GM19239 (cell line): ENCODE measurements at regions not wholly inside any gene's neighbourhood (a gene's known extent, or its start where the extent isn't known, plus 50 kb on each side); places are given as distances from the start of the nearest gene placed in this dataset.

ENCODE experiments used
- DNase-seq: peaks from one replicate; pipeline ENCODE4 v3.0.0; 2011; ENCODE audit warnings: low spot score; ENCODE audit not compliant: insufficient read length
- FAIRE-seq: peaks from 2 replicates; lab custom pipeline; 2011; peaks lifted over from hg19 to GRCh38; lab: Jason Lieb, UNC

DNA sequence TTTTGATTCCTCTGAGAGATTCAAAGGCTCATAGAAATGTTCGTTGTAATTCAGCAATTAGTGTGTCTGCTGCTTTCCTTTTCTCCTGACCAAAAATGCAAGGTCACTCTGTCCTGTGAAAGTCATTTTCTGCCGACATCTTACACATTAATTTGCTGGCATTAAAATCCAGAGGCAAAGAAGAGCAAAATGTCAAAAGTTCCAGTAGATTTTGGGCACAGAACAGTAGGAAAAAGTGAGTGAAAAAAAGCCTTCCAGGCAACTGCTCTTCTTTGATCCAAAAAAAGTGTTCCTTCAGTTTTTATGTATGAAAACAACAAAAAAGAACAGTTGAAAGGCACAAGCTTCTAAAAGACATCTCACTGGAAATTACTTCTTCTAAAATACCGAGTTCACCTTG lies 413.8 kb downstream of the FOXO1 start:
- FAIRE-seq (no peak), DNase-seq (no peak)

GRCh38 chr13:40254394-40254793 lies 412.0 kb downstream of the FOXO1 start:
- DNase-seq, result no peak
- no peak for FAIRE-seq

DNA sequence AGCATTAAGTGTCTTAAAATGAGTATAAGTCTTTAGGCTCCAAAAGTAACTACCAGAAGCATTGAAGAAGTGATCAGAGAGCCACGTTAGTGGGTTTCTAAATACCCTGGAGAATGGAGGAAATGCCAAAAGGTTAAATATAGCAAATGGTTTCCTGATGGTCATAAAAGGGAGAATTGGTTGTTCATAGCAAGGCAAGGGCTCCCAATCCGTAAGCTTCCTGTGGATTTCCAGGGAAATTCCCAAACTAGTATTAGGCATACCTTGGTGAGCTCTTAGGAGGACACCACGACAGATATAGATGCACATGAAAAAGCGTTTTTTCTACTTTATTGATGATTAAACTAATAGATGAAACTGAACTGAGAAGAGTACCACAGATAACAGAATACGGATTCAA lies 410.9 kb downstream of the FOXO1 start:
- FAIRE-seq (no peak), DNase-seq (no peak)

GRCh38 chr13:40259899-40260298 lies 406.5 kb downstream of the FOXO1 start:
- no peak for DNase-seq
- FAIRE-seq, result no peak

- no peak for FAIRE-seq
- DNase-seq, result no peak
These were observed 405.1 kb downstream of the FOXO1 start for GRCh38 chr13:40261336-40261735.

- FAIRE-seq (no peak), DNase-seq (no peak)
These were observed 404.5 kb downstream of the FOXO1 start for GRCh38 chr13:40261947-40262346.

DNA sequence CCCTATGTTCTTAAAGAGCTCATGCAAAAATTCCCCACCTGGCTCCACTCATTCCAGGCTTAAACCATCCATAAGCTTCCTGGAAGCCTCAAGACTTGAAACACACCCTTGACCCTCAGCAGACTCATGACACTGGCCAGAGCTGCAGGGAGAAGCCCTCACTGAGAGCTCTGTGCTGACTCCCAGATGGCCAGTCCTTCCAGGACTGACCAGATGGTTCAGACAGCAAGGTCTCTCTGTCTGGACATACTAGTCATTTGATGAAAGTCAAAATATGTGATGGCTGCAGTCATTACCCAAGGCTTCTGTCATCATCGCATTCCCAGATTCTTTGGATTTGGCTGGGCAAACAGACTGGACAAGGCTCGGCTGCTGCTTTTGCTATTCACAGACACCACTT lies 397.4 kb downstream of the FOXO1 start:
- DNase-seq, result no peak
- no peak for FAIRE-seq

DNA sequence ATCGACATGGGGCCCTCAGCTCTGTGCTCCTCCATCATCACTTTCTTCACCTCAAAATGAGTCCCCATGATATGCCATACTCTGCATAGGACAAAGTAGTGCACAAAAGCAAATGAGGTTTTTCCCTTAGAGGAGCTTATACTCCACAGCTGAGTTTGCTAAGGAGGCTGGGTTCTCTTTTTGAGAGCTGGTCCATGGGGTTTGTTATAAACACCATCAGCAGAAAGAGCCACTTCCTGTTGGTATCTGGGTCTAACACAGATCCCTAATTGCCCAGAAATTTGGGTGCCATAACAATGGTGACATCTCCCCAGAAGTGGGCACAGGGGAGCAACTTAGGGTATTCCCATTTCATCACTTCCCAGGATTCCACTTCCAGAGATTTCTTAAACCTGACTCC lies 395.7 kb downstream of the FOXO1 start:
- FAIRE-seq (no peak), DNase-seq (no peak)

GRCh38 chr13:40271271-40271885 lies 395.1 kb downstream of the FOXO1 start:
- FAIRE-seq, result no peak
- no peak for DNase-seq

DNA sequence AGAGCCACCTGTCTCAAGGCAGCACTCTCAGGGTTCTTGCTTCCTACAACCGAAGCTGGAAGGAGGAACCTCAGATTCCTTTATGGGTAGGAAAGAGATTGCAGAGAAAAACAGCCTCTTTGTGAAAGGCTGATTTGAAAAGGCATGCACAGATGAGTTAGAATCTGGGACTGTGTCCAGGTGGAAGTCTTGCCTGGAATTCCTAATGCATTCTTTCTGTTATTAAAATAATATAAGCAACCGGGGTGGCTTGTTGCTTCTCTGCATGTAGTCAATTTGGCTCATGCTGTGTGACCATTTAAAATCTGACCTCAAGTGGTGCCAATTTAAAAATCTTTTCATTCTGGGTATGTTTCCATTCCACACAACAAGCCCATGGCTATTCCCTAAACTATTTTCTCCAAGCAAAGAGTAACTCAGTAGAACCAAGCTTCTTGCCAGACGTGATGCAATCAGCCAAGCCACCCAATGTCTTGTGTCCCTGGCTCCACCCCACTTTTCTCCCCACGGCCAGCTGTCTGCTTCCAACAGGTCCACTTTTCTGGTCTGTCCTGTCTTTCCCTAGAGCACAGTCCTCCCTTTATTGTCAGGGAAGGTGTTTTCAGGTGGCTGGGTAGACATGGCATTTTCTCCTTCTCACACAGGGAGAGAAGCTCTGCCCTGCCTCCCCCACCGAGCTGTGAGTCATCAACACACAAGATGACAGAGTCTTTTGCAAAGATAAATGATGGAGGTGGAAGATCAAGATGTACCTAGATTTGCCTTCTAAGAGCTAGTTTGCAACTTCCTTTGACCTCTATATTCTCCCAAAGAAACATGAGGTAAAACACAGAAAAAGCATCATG lies 394.3 kb downstream of the FOXO1 start:
- FAIRE-seq (no peak), DNase-seq (no peak)

- FAIRE-seq, result no peak
- no peak for DNase-seq
These were observed 393.7 kb downstream of the FOXO1 start for GRCh38 chr13:40272776-40273139.

- DNase-seq (no peak), FAIRE-seq (no peak)
These were observed 393.0 kb downstream of the FOXO1 start for GRCh38 chr13:40273253-40274025.

DNA sequence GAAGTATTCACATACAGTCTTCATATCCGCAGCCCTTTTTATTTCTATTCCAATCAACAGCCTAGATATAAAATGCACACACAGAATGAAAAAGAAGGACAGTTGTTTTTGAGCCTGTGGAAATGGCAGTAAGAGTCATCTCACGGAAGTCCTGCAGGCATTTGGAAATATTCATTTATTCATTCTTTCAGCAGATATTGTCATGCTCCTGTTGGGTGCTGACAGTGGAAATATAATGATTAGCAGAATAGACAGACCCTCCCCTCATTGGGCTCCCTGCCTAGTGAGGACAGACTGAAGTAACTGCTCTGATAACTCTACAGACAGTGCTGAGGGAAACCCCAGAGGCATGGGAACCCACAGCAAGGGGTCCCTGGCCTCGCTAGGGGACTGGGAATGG lies 392.3 kb downstream of the FOXO1 start:
- FAIRE-seq (no peak), DNase-seq (no peak)

GRCh38 chr13:40275155-40275554 lies 391.3 kb downstream of the FOXO1 start:
- FAIRE-seq (no peak), DNase-seq (no peak)

DNA sequence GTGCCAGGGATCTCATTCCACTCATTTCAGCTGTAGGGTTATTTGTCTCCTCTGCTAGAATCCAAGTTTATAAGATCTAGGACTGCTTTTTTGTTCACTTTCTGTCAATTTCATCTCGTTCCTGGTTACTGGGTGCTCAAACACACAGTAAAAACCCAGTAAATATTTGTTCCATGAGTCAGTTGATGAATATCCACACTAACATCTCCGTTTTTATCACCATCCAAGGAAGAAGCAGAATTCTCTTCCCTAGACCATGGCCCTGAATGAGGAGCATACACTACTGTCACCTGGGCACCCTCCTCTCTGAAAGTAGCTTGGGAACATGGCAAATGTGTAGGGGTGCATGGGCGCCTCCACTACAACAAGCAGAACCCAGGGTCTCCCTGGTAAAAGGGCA lies 390.8 kb downstream of the FOXO1 start:
- FAIRE-seq (no peak), DNase-seq (no peak)

- no peak for FAIRE-seq
- no peak for DNase-seq
These were observed 382.8 kb downstream of the FOXO1 start for GRCh38 chr13:40283666-40284065.

DNA sequence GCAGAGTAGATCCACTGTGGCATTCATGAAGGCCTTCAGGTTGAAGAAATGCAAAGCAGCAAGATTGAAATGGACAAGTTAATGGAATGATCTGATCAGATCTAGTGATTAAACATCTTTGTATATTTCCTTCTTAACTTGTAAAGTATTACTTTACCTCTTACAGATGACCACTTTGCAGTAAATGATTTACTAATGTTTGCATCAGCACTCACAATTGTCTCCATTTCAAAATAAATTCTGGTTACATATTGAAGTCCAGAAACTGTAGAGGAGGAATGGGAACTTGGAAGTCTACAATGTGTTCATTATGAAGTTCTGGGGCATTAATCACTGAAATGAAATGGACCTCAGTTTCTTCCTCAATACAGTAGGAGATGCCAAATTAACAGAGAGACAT lies 380.8 kb downstream of the FOXO1 start:
- FAIRE-seq (no peak), DNase-seq (no peak)

DNA sequence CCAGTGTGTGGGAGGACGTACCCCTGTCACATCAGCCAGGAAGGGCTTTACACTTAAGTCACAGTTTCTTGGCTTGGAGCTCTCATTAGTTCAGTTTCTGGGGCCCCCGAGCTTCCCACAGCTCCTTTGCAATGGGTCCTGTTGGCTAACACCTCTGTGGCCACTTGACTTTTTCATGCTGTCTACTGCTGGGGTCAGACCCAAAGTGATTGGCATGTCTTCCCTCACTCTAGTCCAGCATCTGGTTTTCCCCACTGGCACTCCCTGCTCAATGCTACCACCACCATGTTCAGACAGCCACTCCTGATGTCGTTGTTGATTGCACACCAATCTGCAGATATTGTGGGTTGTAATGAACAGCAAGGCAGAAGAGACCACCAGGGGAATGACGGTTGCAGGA lies 379.0 kb downstream of the FOXO1 start:
- DNase-seq (no peak), FAIRE-seq (no peak)

GRCh38 chr13:40288259-40288658 lies 378.2 kb downstream of the FOXO1 start:
- FAIRE-seq (no peak), DNase-seq (no peak)

- FAIRE-seq (no peak), DNase-seq (no peak)
These were observed 375.7 kb downstream of the FOXO1 start for GRCh38 chr13:40290758-40291157.

DNA sequence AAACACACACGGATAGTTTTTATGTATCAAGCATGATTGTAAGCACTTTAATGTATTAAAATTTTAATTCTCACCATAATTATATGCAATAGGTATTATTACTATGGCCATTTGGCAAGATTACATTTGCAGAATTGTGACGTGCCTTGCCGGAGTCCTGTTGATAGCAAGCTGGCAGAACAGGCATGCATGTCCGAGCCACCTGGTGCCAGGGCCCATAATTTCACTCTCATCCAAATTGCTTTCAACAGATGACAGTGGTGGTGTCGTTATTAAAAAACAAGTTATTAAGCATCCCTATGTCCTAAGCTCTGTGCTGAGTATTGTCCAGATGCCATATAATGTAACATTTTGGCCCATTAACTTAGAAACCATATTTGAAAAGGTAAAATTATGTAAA lies 374.3 kb downstream of the FOXO1 start:
- no peak for FAIRE-seq

More for the DNA sequence above, 374.3 kb downstream of the FOXO1 start:
- no peak for DNase-seq
